ENCODE measurements at regions not wholly inside any gene's neighbourhood (a gene's known extent, or its start where the extent isn't known, plus 50 kb on each side); places are given as distances from the start of the nearest gene placed in this dataset.

DNA sequence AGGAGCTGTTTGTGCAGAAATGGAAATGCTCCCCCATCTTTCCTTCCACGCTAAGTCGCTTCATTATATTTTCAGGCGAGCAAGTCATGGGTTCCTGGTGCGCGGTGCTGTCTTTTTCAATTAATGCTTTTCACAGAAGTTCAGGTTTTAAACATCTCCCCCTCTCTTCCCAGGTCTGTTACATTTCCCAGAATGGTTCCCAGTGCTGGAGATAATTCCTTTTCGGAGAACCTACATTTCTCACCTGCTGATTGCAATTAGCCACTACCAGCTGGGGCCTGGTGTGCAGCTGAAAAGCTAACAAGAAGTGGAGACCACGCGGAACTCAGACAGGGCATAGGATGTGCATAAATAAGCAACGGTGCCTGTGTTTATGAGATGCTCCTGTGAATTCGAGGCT is 217.8 kb downstream of the MID1IP1 start:
- Histone ChIP-seq H3K9me3 (no peaks in the 10 kb centered on the region), H3K4me3 (no peak overlapping the region), H3K36me3 (no peaks in the 10 kb centered on the region), H3K27me3 (replicated peaks in 1 of 7) (no peaks in the 10 kb centered on the region), H3K4me1 (no peaks in the 10 kb centered on the region), H3K27ac (no peak overlapping the region)
- WGBS, 5 donors: 70 to 87% (median 77%) methylated on average over 10 of the region's 10 CpGs
- DNase-seq: no peak
- intact Hi-C loops (cut with DNase I; ENCODE audit: low total_unique reads): no loop called here
- TF ChIP-seq, protein P1, sequence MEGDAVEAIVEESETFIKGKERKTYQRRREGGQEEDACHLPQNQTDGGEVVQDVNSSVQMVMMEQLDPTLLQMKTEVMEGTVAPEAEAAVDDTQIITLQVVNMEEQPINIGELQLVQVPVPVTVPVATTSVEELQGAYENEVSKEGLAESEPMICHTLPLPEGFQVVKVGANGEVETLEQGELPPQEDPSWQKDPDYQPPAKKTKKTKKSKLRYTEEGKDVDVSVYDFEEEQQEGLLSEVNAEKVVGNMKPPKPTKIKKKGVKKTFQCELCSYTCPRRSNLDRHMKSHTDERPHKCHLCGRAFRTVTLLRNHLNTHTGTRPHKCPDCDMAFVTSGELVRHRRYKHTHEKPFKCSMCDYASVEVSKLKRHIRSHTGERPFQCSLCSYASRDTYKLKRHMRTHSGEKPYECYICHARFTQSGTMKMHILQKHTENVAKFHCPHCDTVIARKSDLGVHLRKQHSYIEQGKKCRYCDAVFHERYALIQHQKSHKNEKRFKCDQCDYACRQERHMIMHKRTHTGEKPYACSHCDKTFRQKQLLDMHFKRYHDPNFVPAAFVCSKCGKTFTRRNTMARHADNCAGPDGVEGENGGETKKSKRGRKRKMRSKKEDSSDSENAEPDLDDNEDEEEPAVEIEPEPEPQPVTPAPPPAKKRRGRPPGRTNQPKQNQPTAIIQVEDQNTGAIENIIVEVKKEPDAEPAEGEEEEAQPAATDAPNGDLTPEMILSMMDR (IDR thresholded peaks at IDR 0.05 in 8 of 11, conservative IDR thresholded peaks at IDR 0.05 in 3 of 11): no peak
- TF ChIP-seq POLR2AphosphoS5 (IDR thresholded peaks at IDR 0.05) (no peak), POLR2A (IDR thresholded peaks at IDR 0.05) (no peak)

DNA sequence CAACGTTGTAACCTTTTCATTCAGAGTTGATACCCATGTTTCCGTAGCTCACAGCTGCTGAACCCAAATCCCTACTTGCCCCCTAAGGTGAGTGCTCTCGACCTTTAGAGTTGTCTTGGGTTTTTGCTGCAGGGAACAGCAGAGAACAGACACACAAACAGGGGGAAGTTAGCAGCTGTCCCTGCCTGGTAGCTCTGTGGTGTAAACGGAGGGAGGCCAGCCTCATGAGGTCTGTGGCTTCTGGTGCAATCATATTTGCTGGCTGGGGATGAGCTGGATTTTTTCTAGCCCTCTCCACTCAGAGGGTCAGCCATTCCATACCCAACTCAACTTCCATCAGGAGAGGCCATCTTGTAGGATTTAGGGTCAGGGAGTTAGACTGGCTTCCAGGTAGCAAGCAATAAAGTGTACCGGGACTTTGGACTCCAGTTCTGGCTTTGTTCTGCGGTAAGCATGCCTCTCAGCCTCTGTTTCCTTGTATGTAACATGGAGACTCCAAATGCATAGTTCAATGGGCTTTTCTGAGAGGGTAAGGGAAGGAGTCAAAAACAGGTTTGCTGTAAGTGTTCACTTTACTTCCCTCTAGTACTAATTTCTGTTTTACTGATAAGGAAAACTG is 218.9 kb downstream of the MID1IP1 start:
- Histone ChIP-seq H3K27ac (no peak overlapping the region), H3K36me3 (no peaks in the 10 kb centered on the region), H3K9me3 (no peaks in the 10 kb centered on the region), H3K4me1 (no peaks in the 10 kb centered on the region), H3K4me3 (no peak overlapping the region), H3K27me3 (replicated peaks in 1 of 7) (no peaks in the 10 kb centered on the region)
- DNase-seq: no peak
- intact Hi-C loops (cut with DNase I; ENCODE audit: low total_unique reads): no loop called here
- TF ChIP-seq POLR2A (IDR thresholded peaks at IDR 0.05): no peak
- no peak for TF ChIP-seq POLR2AphosphoS5 (IDR thresholded peaks at IDR 0.05)
- TF ChIP-seq, protein P1 (IDR thresholded peaks at IDR 0.05 in 8 of 11, conservative IDR thresholded peaks at IDR 0.05 in 3 of 11): no peak
- 58 to 78% (median 63%) methylated on average over 5 to 6 of the region's 6 CpGs for WGBS, 5 donors

DNA sequence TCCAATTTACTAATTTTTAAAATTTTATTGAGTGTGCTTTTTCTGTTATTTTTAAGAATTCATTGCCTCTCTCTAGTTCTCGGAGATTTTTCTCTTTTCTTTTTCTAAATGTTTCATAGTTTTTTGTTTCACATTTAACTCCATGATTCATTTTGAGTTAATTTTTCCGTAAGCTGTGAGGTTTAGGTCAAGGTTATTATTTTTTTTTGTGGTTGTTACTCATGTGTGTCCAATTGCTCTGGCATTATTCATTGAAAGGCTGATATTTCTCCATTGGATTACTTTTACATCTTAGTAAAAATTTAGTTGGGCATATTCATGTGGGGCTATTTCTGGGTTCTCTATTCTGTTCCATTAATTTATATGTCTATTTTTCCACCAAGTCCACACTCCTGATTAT is 220.8 kb downstream of the MID1IP1 start:
- Histone ChIP-seq H3K9me3 (peaks cover 0 to 2% (median 0%) of the 10 kb centered on the region in 8 donors), H3K4me1 (no peaks in the 10 kb centered on the region), H3K27ac (no peak overlapping the region), H3K27me3 (replicated peaks in 1 of 7) (no peaks in the 10 kb centered on the region), H3K4me3 (no peak overlapping the region), H3K36me3 (no peaks in the 10 kb centered on the region)
- DNase-seq: no peak
- 73 to 95% (median 84%) methylated on average over 2 of the region's 2 CpGs for WGBS, 5 donors
- TF ChIP-seq, protein P1 (IDR thresholded peaks at IDR 0.05 in 8 of 11, conservative IDR thresholded peaks at IDR 0.05 in 3 of 11): no peak
- TF ChIP-seq POLR2A (IDR thresholded peaks at IDR 0.05): no peak
- TF ChIP-seq POLR2AphosphoS5 (IDR thresholded peaks at IDR 0.05): no peak
- intact Hi-C loops (cut with DNase I; ENCODE audit: low total_unique reads): no loop called here

DNA sequence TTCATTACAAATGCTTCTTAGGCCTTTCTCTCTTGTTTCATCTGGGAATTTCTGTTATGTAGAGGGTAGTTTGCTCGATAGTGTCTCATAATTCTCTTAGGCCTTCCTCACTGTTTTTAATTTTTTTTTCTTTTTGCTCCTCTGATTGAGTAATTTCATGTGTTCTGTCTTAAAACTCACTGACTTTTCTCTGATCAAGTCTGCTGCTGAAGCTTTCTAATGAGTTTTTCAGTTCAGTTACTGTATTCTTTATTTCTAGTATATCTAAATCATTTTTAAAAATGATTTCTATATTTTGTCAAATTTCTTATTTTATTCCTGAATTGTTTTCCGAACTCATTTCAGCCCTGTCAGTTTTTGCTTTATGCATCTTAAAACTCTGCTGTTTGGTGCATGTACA is 228.0 kb downstream of the MID1IP1 start:
- intact Hi-C loops (cut with DNase I; ENCODE audit: low total_unique reads): no loop called here
- WGBS, 5 donors: 63 to 90% (median 79%) methylated on average over 2 of the region's 2 CpGs
- Histone ChIP-seq H3K4me3 (no peak overlapping the region), H3K9me3 (peaks cover 7 to 50% (median 36%) of the 10 kb centered on the region in 8 donors), H3K36me3 (no peaks in the 10 kb centered on the region), H3K27ac (no peak overlapping the region), H3K27me3 (replicated peaks in 1 of 7) (peaks cover 0 to 4% (median 0%) of the 10 kb centered on the region in 7 donors), H3K4me1 (no peaks in the 10 kb centered on the region)
- DNase-seq: no peak
- TF ChIP-seq POLR2A (IDR thresholded peaks at IDR 0.05): no peak
- TF ChIP-seq, protein P1 (IDR thresholded peaks at IDR 0.05 in 8 of 11, conservative IDR thresholded peaks at IDR 0.05 in 3 of 11): no peak
- no peak for TF ChIP-seq POLR2AphosphoS5 (IDR thresholded peaks at IDR 0.05)

Measured in spleen (tissue), 11 donors.